Cardiac muscle cell (in vitro differentiated cells and primary cell): ENCODE measurements at regions not wholly inside any gene's neighbourhood (a gene's known extent, or its start where the extent isn't known, plus 50 kb on each side); places are given as distances from the start of the nearest gene placed in this dataset.
"Not testable (repeated sequence)": the region's sequence is repeated elsewhere in the genome, so short reads cannot be mapped to it uniquely, and the experiment has no call there.

Source experiments
- DNase-seq, 2 donors: peaks; one replicate each; pipeline versions ENCODE4 v3.0.0 to v3.0.0-alpha.2; 2010 to 2017; ENCODE audit warnings: low read depth in 1 of 2, low spot score in 1 of 2
- H3K27ac ChIP-seq: fragments of 200-600 bp; sonication (generic); 2 replicates; pipeline ENCODE4 v1.5.1; 2016
- H3K27me3 ChIP-seq: fragments of 200-600 bp; sonication (generic); 2 replicates; pipeline ENCODE4 v1.6.0; 2016; ENCODE audit warnings: control low read depth
- H3K36me3 ChIP-seq: fragments of 200-600 bp; sonication (generic); 2 replicates; pipeline ENCODE4 v1.5.1; 2016; ENCODE audit warnings: control low read depth
- H3K4me1 ChIP-seq: fragments of 200-600 bp; sonication (generic); 2 replicates; pipeline ENCODE4 v1.8.1; 2017; ENCODE audit warnings: low read depth, mild to moderate bottlenecking, mixed run types
- H3K4me3 ChIP-seq: fragments of 200-600 bp; sonication (generic); 2 replicates; pipeline ENCODE4 v1.5.1; 2016; ENCODE audit warnings: mild to moderate bottlenecking
- H3K9me3 ChIP-seq: fragments of 200-600 bp; sonication (generic); 2 replicates; pipeline ENCODE4 v1.5.1; 2017; ENCODE audit warnings: low read depth, mild to moderate bottlenecking, control low read depth
- TF ChIP-seq, protein P1 (sequence below): IDR thresholded peaks from 2 replicates; pipeline ENCODE4 v1.5.1; 2012; ENCODE audit warnings: low read depth, mild to moderate bottlenecking, low read length

DNA sequence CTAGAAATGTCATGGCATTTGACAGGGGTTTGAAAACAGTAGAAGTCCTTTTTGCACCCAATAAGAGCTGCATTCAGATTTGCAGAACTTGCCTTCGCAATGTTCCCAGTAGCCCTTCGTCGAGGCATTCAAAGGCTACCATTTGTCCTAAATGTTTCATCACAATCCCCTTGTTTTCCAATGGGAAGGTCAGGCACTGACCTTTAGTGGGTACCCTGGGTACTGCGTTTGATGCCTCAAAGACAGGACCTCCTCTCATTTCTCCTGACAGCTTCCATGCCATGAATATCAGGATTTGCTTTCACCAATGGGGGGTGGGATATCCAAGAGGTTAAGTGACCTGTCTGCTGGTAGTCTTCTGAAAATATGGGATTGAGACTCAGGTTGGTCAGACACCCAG lies 1063.1 kb downstream of the BCL11B start:
- no peak for DNase-seq
- no peaks in the 10 kb centered on the region for H3K9me3 ChIP-seq
- no peak overlapping the region for H3K27ac ChIP-seq
- H3K4me1 ChIP-seq: no peaks in the 10 kb centered on the region
- no peaks in the 10 kb centered on the region for H3K27me3 ChIP-seq
- no peaks in the 10 kb centered on the region for H3K36me3 ChIP-seq
- TF ChIP-seq, protein P1, sequence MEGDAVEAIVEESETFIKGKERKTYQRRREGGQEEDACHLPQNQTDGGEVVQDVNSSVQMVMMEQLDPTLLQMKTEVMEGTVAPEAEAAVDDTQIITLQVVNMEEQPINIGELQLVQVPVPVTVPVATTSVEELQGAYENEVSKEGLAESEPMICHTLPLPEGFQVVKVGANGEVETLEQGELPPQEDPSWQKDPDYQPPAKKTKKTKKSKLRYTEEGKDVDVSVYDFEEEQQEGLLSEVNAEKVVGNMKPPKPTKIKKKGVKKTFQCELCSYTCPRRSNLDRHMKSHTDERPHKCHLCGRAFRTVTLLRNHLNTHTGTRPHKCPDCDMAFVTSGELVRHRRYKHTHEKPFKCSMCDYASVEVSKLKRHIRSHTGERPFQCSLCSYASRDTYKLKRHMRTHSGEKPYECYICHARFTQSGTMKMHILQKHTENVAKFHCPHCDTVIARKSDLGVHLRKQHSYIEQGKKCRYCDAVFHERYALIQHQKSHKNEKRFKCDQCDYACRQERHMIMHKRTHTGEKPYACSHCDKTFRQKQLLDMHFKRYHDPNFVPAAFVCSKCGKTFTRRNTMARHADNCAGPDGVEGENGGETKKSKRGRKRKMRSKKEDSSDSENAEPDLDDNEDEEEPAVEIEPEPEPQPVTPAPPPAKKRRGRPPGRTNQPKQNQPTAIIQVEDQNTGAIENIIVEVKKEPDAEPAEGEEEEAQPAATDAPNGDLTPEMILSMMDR: no peak
- H3K4me3 ChIP-seq: no peak overlapping the region

DNA sequence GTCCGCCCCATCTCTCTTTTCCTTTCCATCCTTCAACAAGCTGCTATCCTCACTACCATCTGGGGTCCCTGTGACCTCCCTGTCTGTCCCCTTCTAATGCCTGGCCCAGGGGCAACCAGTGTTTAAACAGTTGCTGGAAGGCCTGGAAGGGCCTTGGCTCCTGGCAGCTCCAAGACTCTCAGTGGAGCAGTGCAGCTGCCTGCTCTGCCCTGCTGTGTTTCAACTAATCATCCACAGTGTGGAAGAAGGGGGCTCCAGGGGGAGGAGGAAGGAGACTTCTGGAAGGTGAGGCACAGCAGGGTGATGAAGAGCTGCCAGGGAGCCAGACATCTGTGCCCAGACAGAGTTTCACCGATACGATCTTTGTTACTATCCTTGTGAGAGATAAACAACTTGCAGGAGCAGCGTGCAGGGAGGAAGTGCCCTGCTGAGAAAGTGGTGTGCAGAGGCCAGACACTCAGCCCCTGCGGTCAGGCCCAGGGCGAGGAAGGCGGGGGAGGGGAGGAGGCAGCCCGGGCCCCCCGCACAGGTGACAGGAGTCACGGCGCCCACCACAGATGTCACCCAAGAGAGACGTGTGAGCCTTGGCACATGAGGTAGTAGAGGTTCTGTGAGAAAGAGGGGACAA lies 1061.8 kb downstream of the BCL11B start:
- Histone ChIP-seq H3K9me3 (no peaks in the 10 kb centered on the region), H3K4me3 (no peak overlapping the region), H3K36me3 (no peaks in the 10 kb centered on the region), H3K27ac (no peak overlapping the region), H3K4me1 (no peaks in the 10 kb centered on the region), H3K27me3 (no peaks in the 10 kb centered on the region)
- TF ChIP-seq, protein P1: no peak
- no peak for DNase-seq

DNA sequence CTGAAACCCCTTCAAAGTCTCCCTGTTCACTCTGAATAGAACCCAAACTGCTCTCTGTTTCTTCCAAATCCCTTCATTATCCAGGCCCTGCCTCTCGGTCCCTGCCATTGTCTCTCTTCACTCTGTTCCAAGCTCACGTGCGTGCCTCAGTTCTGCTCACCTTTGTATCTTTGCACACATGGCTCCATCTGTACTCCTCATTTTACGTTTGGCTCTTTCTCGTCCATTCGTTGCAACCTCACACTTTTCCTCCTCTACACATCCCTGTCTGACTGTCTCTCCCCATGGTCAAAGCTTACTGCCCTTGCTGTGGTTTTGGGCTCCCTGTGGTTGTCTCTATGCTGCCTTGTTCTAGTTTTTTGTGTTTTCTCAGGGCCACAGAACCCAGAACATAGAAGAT lies 1054.5 kb downstream of the BCL11B start:
- DNase-seq: no peak
- H3K4me1 ChIP-seq: no peaks in the 10 kb centered on the region
- no peaks in the 10 kb centered on the region for H3K27me3 ChIP-seq
- no peak overlapping the region for H3K4me3 ChIP-seq
- no peaks in the 10 kb centered on the region for H3K9me3 ChIP-seq
- H3K36me3 ChIP-seq: no peaks in the 10 kb centered on the region
- H3K27ac ChIP-seq: no peak overlapping the region
- TF ChIP-seq, protein P1: no peak

DNA sequence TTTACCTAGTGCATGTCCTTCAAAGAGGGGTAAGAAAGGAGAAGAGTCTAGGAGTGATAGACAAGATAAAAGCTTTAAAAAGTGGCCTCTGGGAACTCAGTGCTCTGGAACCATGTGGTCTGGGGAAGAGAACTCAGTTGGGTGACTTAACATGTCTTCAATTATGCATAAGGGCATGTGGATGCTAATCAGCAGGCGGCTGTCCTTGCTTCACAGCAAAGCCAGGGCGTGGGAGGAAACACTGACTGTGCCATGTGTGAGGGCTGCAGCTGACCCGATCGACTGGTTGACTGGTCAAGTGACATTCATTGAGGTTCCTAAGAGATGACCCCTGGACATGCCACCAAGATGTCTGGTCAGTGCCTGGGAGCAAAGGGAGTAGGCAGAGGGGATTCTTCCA lies 1053.8 kb downstream of the BCL11B start:
- H3K27me3 ChIP-seq: no peaks in the 10 kb centered on the region
- DNase-seq: no peak
- no peaks in the 10 kb centered on the region for H3K4me1 ChIP-seq
- no peak overlapping the region for H3K27ac ChIP-seq
- no peaks in the 10 kb centered on the region for H3K9me3 ChIP-seq
- no peak overlapping the region for H3K4me3 ChIP-seq
- H3K36me3 ChIP-seq: no peaks in the 10 kb centered on the region
- TF ChIP-seq, protein P1: no peak

GRCh38 chr14:98219638-98220037 lies 1052.4 kb downstream of the BCL11B start:
- H3K27ac ChIP-seq: no peak overlapping the region
- no peak overlapping the region for H3K4me3 ChIP-seq
- no peak for DNase-seq
- H3K4me1 ChIP-seq: no peaks in the 10 kb centered on the region
- H3K27me3 ChIP-seq: no peaks in the 10 kb centered on the region
- H3K36me3 ChIP-seq: no peaks in the 10 kb centered on the region
- no peaks in the 10 kb centered on the region for H3K9me3 ChIP-seq
- TF ChIP-seq, protein P1: no peak

DNA sequence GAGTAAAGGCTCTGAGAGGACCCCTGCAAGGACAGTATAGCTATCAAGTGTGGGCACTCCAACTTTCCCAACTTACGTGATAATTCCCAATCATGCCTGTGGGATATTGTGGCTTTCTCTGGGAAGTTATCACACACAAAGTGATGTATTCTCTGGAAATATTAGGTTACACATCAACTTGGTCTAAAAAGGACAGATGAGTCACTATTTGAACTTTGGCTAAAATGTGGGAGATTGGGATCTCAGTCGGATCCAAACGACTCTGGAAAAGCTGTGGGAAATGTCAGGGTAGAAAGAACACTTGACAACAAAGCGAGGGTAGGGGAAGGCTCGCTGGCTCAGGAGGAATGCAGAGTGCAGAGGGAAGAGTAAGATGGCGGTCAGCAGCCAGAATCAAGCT lies 1048.9 kb downstream of the BCL11B start:
- H3K36me3 ChIP-seq: no peaks in the 10 kb centered on the region
- no peak overlapping the region for H3K27ac ChIP-seq
- no peaks in the 10 kb centered on the region for H3K9me3 ChIP-seq
- TF ChIP-seq, protein P1: no peak
- no peak overlapping the region for H3K4me3 ChIP-seq
- no peaks in the 10 kb centered on the region for H3K27me3 ChIP-seq
- DNase-seq: no peak
- no peaks in the 10 kb centered on the region for H3K4me1 ChIP-seq

GRCh38 chr14:98223710-98224109 lies 1048.3 kb downstream of the BCL11B start:
- DNase-seq, H3K4me1 ChIP-seq, H3K9me3 ChIP-seq, H3K4me3 ChIP-seq, H3K36me3 ChIP-seq, H3K27me3 ChIP-seq, H3K27ac ChIP-seq: not testable (repeated sequence)
